Testis (tissue), 2 donors: ENCODE measurements at regions not wholly inside any gene's neighbourhood (a gene's known extent, or its start where the extent isn't known, plus 50 kb on each side); places are given as distances from the start of the nearest gene placed in this dataset.

Source experiments
- DNase-seq: peaks from one replicate; pipeline ENCODE4 v3.0.0-alpha.2; 2019
- H3K27ac ChIP-seq, 2 donors: fragments of 200-600 bp; sonication (generic); one replicate each; pipeline ENCODE4 v1.5.1; 2019
- H3K27me3 ChIP-seq: fragments of 200-600 bp; sonication (generic); one replicate; pipeline ENCODE4 v1.5.1; 2019
- H3K36me3 ChIP-seq: fragments of 200-600 bp; sonication (generic); one replicate; pipeline ENCODE4 v1.5.1; 2017; ENCODE audit warnings: low read depth; ENCODE audit errors: missing control alignments
- H3K4me1 ChIP-seq: fragments of 200-600 bp; sonication (generic); one replicate; pipeline ENCODE4 v1.5.1; 2019
- H3K4me3 ChIP-seq, 2 donors: fragments of 200-600 bp; sonication (generic); one replicate each; pipeline ENCODE4 v1.5.1; 2017 to 2019
- H3K9me3 ChIP-seq: fragments of 200-600 bp; sonication (generic); one replicate; pipeline ENCODE4 v1.5.1; 2017
- CTCF ChIP-seq, 3 experiments: fragments of 450-650 bp in 2 of 3; fragments of 200-600 bp in 1 of 3; sonication (generic) in 1 of 3; IDR thresholded peaks; one replicate each; pipeline ENCODE4 v1.5.1; 2016 to 2019; ENCODE audit warnings: antibody characterized with exemption in 3 of 3, mild to moderate bottlenecking in 2 of 3, moderate library complexity in 1 of 3
- POLR2A ChIP-seq: fragments of 450-650 bp; IDR thresholded peaks from one replicate; pipeline ENCODE4 v1.6.1; 2017; ENCODE audit warnings: antibody characterized with exemption, mild to moderate bottlenecking, moderate library complexity
- WGBS, 2 donors: methylation state at CpG; one replicate each; pipeline ENCODE4 v1.1.5; 2018; 5-methylcytosine and 5-hydroxymethylcytosine counted together
- intact Hi-C: fragments of 100-400 bp; cut with DNase I; formaldehyde crosslinking; loops from one replicate; pipeline ENCODE4 v1.15.1; 2023; ENCODE audit warnings: low total_unique reads

- intact Hi-C loops = no loop called here
- no peaks in the 10 kb centered on the region for H3K36me3 ChIP-seq
- no peak overlapping the region for H3K4me3 ChIP-seq
- no peak overlapping the region for H3K27ac ChIP-seq
- no peaks in the 10 kb centered on the region for H3K9me3 ChIP-seq
- DNase-seq = no peak
- TF ChIP-seq POLR2A = no peak
- TF ChIP-seq CTCF (IDR thresholded peaks at IDR 0.05) = no peak
- H3K4me1 ChIP-seq = no peaks in the 10 kb centered on the region
- WGBS, 2 donors = 38 to 63% methylated on average over 15 of the region's 15 CpGs
- no peaks in the 10 kb centered on the region for H3K27me3 ChIP-seq
Measured at GRCh38 chr4:183014361-183015084, 84.5 kb upstream of the WWC2 start.

DNA sequence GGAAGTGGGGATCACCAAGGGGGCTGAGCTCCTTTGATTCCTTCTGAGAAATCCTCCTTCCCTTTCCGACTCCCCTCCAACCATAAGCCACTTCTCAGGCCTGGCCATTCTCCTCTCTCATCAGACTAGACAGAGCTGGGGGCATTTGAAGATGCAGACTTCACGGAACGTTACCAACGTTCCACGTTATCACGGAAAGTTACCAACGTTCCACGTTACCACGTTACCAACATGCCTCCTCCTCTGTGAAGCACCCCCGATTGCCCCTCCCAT lies 85.4 kb upstream of the WWC2 start:
- no peaks in the 10 kb centered on the region for H3K36me3 ChIP-seq
- no peak overlapping the region for H3K4me3 ChIP-seq
- DNase-seq = no peak
- H3K27me3 ChIP-seq = no peaks in the 10 kb centered on the region
- no peaks in the 10 kb centered on the region for H3K4me1 ChIP-seq
- H3K27ac ChIP-seq = no peak overlapping the region
- 61 to 63% methylated on average over 10 of the region's 10 CpGs for WGBS, 2 donors
- no peaks in the 10 kb centered on the region for H3K9me3 ChIP-seq
- intact Hi-C loops = no loop called here
- TF ChIP-seq POLR2A = no peak
- TF ChIP-seq CTCF (IDR thresholded peaks at IDR 0.05) = no peak

DNA sequence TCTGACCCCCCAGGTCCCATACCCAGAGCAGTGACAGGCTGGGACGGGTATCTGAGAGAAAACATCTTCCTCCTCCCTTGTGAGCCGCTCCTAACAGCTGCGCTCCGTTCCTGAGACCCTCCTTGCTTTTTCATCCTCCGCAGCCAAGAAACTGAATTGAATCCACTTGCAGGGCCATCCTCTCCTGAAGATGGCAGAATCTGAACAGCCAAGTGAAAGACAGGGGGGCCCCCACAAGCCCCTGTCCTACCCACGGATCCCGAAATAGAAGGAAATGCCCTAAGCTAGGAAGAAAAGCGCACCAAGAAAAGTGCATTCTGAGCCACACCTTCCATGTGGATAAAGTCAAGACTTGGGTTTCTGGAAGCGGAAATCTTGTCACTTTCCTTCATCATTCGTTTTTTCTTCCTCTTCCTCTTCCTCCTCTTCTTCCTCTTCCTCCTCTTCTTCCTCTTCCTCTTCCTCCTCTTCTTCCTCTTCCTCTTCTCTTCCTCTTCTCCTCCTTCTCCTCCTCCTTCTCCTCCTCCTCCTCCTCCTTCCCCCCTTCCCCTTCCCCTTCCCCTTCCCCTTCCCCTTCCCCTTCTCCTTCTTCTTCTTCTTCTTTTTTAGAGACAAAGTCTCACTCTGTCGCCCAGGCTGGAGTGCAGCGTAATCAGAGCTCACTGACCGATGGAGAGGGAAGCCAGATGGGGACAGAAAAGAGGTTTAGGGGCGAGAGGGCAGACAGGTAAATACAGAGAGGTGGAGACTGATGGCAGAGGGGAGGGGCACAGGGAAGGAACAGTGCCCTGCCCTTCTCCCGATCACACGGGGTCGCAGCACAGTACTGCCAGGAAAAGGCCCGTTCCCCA lies 86.0 kb upstream of the WWC2 start:
- Histone ChIP-seq H3K4me3 (peak overlapping the region in 1 of 2 donors; percentile 26), H3K4me1 (no peaks in the 10 kb centered on the region), H3K27me3 (no peaks in the 10 kb centered on the region), H3K36me3 (no peaks in the 10 kb centered on the region), H3K27ac (no peak overlapping the region), H3K9me3 (no peaks in the 10 kb centered on the region)
- intact Hi-C loops = no loop called here
- DNase-seq = no peak
- no peak for TF ChIP-seq CTCF (IDR thresholded peaks at IDR 0.05)
- WGBS, 2 donors = 48 to 54% methylated on average over 18 of the region's 18 CpGs

DNA sequence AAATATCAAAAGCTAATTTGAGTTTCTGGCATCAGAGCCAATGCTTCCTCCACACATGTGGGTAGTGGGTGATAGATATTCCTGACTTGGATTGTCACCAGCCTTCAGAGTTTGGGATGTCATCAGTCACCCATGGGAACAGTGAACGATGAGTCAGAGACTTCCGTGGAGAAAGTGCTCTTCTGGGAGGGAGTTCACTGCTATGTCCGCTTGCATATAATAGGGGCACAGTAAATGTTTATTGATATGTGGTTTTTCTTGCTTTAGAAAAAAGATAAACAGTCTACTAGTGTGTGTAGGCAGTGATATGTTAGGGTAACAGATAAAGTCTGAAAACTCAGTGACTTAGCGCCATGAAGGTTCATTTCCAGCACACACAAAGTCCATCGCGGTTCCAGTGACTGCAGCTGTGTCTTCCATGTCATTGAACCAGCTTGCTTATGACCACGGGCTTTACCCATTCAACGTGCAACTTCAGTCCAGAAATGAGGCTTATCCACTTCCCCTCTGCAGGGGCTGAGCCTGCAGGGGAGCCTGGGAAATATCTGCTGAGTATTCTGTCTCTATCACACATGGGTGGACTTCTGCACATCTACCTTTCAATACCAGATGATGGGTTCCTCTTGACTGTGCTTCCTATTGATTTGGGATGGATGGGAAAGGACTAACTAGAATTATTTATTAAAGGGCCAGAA lies 87.7 kb upstream of the WWC2 start:
- DNase-seq = no peak
- WGBS, 2 donors = 81 to 87% methylated on average over 8 of the region's 8 CpGs
- Histone ChIP-seq H3K4me3 (no peak overlapping the region), H3K27me3 (no peaks in the 10 kb centered on the region), H3K27ac (no peak overlapping the region), H3K9me3 (no peaks in the 10 kb centered on the region), H3K36me3 (no peaks in the 10 kb centered on the region), H3K4me1 (no peaks in the 10 kb centered on the region)
- TF ChIP-seq CTCF (IDR thresholded peaks at IDR 0.05) (no peak), POLR2A (no peak)
- intact Hi-C loops = no loop called here
